Fibroblast of lung (primary cell): ENCODE measurements at regions not wholly inside any gene's neighbourhood (a gene's known extent, or its start where the extent isn't known, plus 50 kb on each side); places are given as distances from the start of the nearest gene placed in this dataset.
A peak's percentile ranks its signal among the peaks of the same experiment; 100 is the strongest.

Source experiments
- DNase-seq, 2 donors: peaks; one replicate each; pipeline versions ENCODE4 v3.0.0 to v3.0.0-alpha.2; 2010; ENCODE audit warnings: low read depth in 2 of 2
- H2AFZ ChIP-seq: 2 replicates; pipeline ENCODE4 v1.5.1; 2012; ENCODE audit warnings: low read length, control low read depth, inconsistent platforms
- H3K27ac ChIP-seq: 2 replicates; pipeline ENCODE4 v1.5.1; 2011; ENCODE audit warnings: low read length, control low read depth; ENCODE audit not compliant: insufficient read depth
- H3K27me3 ChIP-seq: 2 replicates; pipeline ENCODE4 v1.5.1; 2011; ENCODE audit warnings: mild to moderate bottlenecking, low read length; ENCODE audit not compliant: control insufficient read depth, insufficient read depth
- H3K36me3 ChIP-seq: 2 replicates; pipeline ENCODE4 v1.5.1; 2011; ENCODE audit warnings: low read length; ENCODE audit not compliant: control insufficient read depth, insufficient read depth
- H3K4me1 ChIP-seq: 2 replicates; pipeline ENCODE4 v1.5.1; 2011; ENCODE audit warnings: low read length; ENCODE audit not compliant: control insufficient read depth, insufficient read depth; ENCODE audit errors: extremely low read depth
- H3K4me2 ChIP-seq: 2 replicates; pipeline ENCODE4 v1.5.1; 2011; ENCODE audit warnings: low read length, control low read depth; ENCODE audit not compliant: insufficient read depth; ENCODE audit errors: extremely low read depth
- H3K4me3 ChIP-seq, 4 experiments: fragments of 200-600 bp in 1 of 4; sonication (generic) in 1 of 4; replicated peaks in 1 of 4; 2 replicates each; pipeline ENCODE4 v1.5.1; 2011 to 2016; ENCODE audit warnings: low read length in 4 of 4, low read depth in 3 of 4, mild to moderate bottlenecking in 3 of 4, control low read depth in 2 of 4, inconsistent platforms in 1 of 4, mixed read lengths in 1 of 4; ENCODE audit not compliant: insufficient read depth in 1 of 4; ENCODE audit errors: control extremely low read depth in 1 of 4
- H3K79me2 ChIP-seq: 2 replicates; pipeline ENCODE4 v1.5.1; 2012; ENCODE audit warnings: mild to moderate bottlenecking, low read length, inconsistent platforms; ENCODE audit not compliant: control insufficient read depth, insufficient read depth
- H3K9ac ChIP-seq: 2 replicates; pipeline ENCODE4 v1.5.1; 2011; ENCODE audit warnings: mild to moderate bottlenecking, low read length, control low read depth; ENCODE audit not compliant: insufficient read depth
- H3K9me3 ChIP-seq: 2 replicates; pipeline ENCODE4 v1.5.1; 2012; ENCODE audit warnings: low read depth, low read length; ENCODE audit not compliant: control insufficient read depth, insufficient read depth
- H4K20me1 ChIP-seq: 2 replicates; pipeline ENCODE4 v1.5.1; 2011; ENCODE audit warnings: low read length; ENCODE audit not compliant: control insufficient read depth, insufficient read depth; ENCODE audit errors: extremely low read depth
- EZH2 ChIP-seq: IDR thresholded peaks from 2 replicates; pipeline ENCODE4 v1.5.1; 2012; ENCODE audit warnings: low read length, control low read depth, mild to moderate bottlenecking; ENCODE audit errors: missing control alignments
- TF ChIP-seq, protein P1 (sequence below), 2 donors: IDR thresholded peaks in 1 of 2; conservative IDR thresholded peaks in 1 of 2; 1 replicate in 1 of 2; 2 replicates in 1 of 2; pipeline ENCODE4 v1.5.1; 2011 to 2012; ENCODE audit warnings: low read length in 2 of 2, control low read depth in 1 of 2, inconsistent platforms in 1 of 2, low read depth in 1 of 2, mild to moderate bottlenecking in 1 of 2

DNA sequence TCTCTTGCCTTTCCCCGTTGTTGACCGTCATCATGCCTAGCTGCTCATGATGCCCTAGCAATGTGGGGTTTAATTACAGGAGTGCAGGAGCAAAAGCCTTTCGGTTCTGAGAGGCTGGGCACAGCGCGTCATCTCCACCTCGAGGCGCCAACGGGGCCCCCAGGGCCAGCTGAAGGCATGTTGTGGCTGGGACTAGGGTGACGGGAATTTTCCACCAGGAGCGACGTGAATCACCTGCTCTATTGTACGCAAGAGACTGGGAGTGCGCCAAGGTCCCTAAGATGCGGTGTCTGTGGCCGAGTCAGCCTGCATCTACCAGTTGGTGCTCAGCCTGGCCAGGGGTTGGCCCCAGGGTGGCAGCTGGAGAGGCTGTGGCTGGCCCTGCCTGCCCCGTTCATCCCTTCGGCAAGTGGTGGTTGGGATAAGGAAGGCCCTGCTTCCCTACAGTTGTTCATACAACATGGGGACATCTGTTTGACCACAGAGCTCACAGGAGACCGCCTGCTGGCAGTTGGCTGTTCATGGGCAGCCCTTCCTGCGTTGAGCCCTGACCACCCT is 1175.6 kb downstream of the BRD1 start:
- DNase-seq: peak in 1 of 2 donors; percentile 27
- Histone ChIP-seq H2AFZ (no peak overlapping the region), H3K4me2 (no peak overlapping the region), H3K79me2 (no peaks in the 10 kb centered on the region), H3K4me3 (no peak overlapping the region), H3K27me3 (no peaks in the 10 kb centered on the region), H3K36me3 (no peaks in the 10 kb centered on the region), H4K20me1 (no peaks in the 10 kb centered on the region), H3K4me1 (no peaks in the 10 kb centered on the region), H3K9me3 (no peaks in the 10 kb centered on the region), H3K9ac (no peak overlapping the region), H3K27ac (no peak overlapping the region)
- no peak for TF ChIP-seq EZH2
- TF ChIP-seq, protein P1, sequence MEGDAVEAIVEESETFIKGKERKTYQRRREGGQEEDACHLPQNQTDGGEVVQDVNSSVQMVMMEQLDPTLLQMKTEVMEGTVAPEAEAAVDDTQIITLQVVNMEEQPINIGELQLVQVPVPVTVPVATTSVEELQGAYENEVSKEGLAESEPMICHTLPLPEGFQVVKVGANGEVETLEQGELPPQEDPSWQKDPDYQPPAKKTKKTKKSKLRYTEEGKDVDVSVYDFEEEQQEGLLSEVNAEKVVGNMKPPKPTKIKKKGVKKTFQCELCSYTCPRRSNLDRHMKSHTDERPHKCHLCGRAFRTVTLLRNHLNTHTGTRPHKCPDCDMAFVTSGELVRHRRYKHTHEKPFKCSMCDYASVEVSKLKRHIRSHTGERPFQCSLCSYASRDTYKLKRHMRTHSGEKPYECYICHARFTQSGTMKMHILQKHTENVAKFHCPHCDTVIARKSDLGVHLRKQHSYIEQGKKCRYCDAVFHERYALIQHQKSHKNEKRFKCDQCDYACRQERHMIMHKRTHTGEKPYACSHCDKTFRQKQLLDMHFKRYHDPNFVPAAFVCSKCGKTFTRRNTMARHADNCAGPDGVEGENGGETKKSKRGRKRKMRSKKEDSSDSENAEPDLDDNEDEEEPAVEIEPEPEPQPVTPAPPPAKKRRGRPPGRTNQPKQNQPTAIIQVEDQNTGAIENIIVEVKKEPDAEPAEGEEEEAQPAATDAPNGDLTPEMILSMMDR (conservative IDR thresholded peaks at IDR 0.05 in 1 of 2, IDR thresholded peaks at IDR 0.05 in 1 of 2; ENCODE audit: low read depth in 1 of 2, low read length in 2 of 2): no peak

DNA sequence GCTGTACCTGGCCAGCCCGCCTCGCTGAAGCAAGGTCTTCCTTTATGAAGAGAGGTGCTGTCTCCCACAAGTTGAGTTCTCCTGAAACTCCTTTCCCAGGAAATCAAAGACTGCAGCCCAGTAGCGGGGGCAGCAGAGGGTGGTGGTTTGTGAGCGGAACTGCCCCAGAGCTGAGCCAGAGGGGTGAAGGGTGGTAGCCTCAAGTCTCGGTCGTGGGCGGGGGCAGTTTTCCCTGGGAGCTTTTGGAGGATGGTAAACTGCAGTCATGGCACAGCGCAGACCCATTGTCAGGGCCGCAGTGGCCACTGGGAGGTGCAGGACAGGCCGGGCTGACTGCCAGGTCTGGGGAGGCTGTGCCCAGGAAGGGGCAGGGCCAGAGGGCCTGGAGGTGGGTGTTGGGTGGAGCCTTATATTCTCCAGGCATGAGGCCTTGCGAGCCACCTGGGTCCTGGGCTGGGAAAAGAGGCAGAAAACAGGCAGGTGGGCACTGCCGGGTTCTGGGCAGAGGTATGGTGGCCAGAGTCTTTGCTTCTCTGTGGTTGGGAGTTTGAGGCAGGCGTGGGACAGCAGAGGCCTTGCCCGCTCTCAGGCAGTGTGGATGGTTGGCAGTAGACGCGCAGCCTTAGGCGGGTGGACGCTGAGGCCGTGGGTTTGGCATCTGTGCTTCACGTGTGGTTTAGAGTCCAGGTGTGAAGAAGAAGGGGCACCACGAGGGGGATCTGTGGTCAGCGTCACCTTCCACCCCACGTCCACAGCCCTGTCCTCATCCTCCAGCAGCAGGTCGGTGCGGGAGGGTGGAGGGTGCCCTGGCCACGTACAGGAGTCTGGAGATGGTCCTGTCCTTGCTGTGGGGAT is 1176.4 kb downstream of the BRD1 start:
- TF ChIP-seq, protein P1 (conservative IDR thresholded peaks at IDR 0.05 in 1 of 2, IDR thresholded peaks at IDR 0.05 in 1 of 2; ENCODE audit: low read depth in 1 of 2, low read length in 2 of 2): no peak
- no peak for TF ChIP-seq EZH2
- Histone ChIP-seq H3K4me1 (no peaks in the 10 kb centered on the region), H3K27me3 (no peaks in the 10 kb centered on the region), H3K36me3 (no peaks in the 10 kb centered on the region), H2AFZ (no peak overlapping the region), H3K27ac (no peak overlapping the region), H4K20me1 (no peaks in the 10 kb centered on the region), H3K9ac (no peak overlapping the region), H3K4me2 (no peak overlapping the region), H3K79me2 (no peaks in the 10 kb centered on the region), H3K4me3 (no peak overlapping the region), H3K9me3 (no peaks in the 10 kb centered on the region)
- no peak for DNase-seq

DNA sequence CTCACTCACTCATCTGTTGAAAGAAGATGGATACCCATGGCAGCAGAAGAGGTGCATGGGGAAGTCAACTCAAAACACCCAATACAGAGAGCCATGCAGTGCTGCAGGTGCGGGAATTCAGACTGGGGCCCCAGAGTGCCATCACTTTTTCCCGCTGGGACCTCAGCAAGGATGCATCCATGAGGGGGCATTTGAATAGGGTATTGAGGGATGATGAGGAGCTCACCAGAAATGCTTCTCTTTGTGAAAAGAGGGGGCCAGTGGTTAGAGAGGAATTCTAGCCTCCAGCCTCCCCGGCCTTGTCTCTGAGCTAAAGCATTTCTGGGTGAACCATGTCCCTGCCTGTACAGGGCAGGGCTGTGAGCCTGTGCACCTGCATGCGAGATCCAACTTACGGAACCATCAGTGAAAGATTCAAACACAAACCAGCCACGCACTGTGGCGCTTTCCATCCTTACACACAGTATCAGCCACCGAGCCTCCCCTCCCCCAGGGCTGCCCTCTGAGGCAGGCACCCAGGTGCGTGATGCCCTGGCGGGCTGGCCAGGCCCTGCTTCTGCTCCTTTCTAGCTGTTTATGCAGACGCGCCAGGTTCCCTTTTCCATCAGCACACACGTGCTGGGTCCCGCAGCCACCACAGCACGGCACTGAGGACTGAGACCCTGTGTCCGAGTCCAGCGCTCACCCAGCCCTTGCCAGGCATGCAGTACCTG is 1177.2 kb downstream of the BRD1 start:
- no peaks in the 10 kb centered on the region for H3K36me3 ChIP-seq
- no peaks in the 10 kb centered on the region for H4K20me1 ChIP-seq
- no peaks in the 10 kb centered on the region for H3K4me1 ChIP-seq
- no peaks in the 10 kb centered on the region for H3K79me2 ChIP-seq
- H3K9ac ChIP-seq: no peak overlapping the region
- H3K4me2 ChIP-seq: no peak overlapping the region
- no peak overlapping the region for H3K4me3 ChIP-seq
- H3K27ac ChIP-seq: no peak overlapping the region
- H3K9me3 ChIP-seq: no peaks in the 10 kb centered on the region
- no peak overlapping the region for H2AFZ ChIP-seq
- no peak for TF ChIP-seq EZH2
- TF ChIP-seq, protein P1 (conservative IDR thresholded peaks at IDR 0.05 in 1 of 2, IDR thresholded peaks at IDR 0.05 in 1 of 2; ENCODE audit: low read depth in 1 of 2, low read length in 2 of 2): no peak
- no peak for DNase-seq
- no peaks in the 10 kb centered on the region for H3K27me3 ChIP-seq
